ENCODE measurements at regions not wholly inside any gene's neighbourhood (a gene's known extent, or its start where the extent isn't known, plus 50 kb on each side); places are given as distances from the start of the nearest gene placed in this dataset.

DNA sequence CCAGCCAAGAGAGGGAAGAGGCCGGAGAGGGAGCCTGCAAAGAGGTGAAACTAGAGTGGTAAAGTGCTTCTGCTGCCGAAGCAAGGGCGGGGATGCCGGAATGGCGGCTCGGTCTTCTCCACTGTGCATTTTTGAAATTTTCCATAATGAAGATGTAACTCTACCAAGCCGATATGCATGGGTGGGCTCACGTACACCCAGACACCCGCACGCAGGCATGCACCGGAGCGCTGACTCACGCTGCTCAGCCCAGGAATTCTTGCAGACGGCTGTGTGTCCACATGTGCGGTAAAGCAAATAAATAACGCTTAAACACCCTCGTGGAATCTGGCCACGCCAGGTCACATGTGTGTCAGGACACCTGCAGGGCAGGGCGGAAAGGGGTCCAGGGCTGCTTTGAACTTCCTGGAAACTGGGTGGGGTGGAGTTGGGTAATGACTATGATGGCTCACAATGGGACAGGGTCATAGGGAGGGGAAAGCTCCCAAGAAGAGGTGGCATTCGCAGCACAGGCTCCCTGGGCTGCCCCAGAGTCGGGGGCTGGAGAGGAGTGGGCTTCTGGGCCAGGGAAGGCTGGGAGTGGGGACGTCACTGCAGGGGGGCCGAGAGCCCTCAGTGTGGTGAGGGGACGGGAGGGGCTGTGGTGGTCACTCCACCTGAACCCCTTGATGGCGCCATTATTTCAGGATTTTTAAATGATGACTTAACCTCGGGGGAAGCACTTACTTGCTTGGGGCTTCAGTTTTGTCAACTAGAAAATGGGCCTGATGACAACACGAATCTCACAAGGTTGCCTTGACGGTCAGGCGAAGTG is 265.5 kb downstream of the PARN start:
- TF ChIP-seq, protein P1, sequence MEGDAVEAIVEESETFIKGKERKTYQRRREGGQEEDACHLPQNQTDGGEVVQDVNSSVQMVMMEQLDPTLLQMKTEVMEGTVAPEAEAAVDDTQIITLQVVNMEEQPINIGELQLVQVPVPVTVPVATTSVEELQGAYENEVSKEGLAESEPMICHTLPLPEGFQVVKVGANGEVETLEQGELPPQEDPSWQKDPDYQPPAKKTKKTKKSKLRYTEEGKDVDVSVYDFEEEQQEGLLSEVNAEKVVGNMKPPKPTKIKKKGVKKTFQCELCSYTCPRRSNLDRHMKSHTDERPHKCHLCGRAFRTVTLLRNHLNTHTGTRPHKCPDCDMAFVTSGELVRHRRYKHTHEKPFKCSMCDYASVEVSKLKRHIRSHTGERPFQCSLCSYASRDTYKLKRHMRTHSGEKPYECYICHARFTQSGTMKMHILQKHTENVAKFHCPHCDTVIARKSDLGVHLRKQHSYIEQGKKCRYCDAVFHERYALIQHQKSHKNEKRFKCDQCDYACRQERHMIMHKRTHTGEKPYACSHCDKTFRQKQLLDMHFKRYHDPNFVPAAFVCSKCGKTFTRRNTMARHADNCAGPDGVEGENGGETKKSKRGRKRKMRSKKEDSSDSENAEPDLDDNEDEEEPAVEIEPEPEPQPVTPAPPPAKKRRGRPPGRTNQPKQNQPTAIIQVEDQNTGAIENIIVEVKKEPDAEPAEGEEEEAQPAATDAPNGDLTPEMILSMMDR (IDR thresholded peaks at IDR 0.05): no peak
- TF ChIP-seq POLR2A (IDR thresholded peaks at IDR 0.05): no peak
